NCI-H187 treated with DMSO at 0.1 percent for 48 hours (cell line): ENCODE measurements at regions not wholly inside any gene's neighbourhood (a gene's known extent, or its start where the extent isn't known, plus 50 kb on each side); places are given as distances from the start of the nearest gene placed in this dataset.
"Not testable (repeated sequence)": the region's sequence is repeated elsewhere in the genome, so short reads cannot be mapped to it uniquely, and the experiment has no call there.

Source experiments
- DNase-seq: peaks from one replicate; lab custom pipeline; 2025; lab: John Stamatoyannopoulos, UW

DNA sequence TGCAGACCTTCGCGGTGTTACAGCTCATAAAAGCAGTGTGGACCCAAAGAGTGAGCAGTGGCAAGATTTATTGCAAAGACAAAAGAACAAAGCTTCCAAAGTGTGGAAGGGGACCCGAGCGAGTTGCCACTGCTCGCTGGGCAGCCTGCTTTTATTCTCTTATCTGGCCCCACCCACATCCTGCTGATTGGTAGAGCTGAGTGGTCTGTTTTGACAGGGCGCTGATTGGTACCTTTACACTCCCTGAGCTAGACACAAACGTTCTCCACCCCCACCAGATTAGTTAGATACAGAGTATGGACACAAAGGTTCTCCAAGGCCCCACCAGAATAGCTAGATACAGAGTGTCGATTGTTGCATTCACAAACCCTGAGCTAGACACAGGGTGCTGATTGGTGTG lies 156.2 kb upstream of the GIMD1 start:
- not testable (repeated sequence) for DNase-seq

DNA sequence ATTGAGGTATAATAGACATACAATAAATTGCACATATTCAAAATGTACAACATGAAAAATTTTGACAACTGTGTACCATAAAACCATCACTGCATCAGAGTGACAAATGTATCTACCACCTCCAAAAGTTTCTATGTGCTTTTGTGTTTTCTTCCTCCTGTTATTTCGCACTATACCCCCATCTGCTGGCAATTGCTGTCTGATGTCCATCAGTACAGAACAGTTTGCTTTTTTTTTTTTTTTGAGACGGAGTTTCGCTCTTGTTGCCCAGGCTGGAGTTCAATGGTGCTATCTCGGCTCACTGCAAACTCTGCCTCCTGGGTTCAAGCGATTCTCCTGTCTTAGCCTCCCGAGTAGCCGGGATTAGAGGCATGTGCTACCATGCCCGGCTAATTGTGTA lies 154.3 kb upstream of the GIMD1 start:
- DNase-seq = no peak

DNA sequence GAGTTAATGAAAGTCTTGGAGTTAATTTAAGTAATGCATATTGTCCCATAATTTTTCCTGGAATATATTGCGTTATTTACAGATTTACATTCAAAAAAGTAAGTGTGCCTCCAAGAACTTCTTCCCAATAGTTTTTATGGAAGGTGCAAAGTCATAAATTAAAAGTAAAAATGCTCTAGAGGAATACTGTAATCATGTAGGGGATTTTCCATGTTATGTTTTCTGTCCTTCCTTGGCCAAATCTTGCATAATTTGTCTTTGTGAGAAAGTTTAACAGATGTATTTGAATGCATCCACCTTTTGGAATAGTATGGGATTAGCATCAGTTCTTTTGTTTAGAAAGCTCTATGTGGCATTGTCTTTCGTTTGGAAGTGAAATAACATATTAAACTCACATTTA lies 144.1 kb upstream of the GIMD1 start:
- no peak for DNase-seq

DNA sequence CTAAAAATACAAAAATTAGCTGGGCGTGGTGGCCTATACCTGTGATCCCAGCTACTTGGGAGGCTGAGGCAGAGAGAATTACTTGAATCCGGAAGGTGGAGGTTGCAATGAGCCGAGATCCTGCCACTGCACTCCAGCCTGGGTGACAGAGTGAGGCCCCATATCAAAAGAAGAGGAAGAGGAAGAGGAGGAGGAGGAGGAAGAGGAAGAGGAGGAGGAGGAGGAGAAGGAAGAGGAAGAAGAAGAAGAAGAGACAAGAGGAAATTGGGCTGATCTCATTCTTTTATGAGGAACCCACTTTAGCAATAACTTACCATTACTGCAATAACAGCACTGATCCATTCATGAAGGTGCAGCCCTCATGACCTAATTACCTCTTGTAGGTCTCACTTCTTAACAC lies 138.9 kb upstream of the GIMD1 start:
- DNase-seq = no peak

DNA sequence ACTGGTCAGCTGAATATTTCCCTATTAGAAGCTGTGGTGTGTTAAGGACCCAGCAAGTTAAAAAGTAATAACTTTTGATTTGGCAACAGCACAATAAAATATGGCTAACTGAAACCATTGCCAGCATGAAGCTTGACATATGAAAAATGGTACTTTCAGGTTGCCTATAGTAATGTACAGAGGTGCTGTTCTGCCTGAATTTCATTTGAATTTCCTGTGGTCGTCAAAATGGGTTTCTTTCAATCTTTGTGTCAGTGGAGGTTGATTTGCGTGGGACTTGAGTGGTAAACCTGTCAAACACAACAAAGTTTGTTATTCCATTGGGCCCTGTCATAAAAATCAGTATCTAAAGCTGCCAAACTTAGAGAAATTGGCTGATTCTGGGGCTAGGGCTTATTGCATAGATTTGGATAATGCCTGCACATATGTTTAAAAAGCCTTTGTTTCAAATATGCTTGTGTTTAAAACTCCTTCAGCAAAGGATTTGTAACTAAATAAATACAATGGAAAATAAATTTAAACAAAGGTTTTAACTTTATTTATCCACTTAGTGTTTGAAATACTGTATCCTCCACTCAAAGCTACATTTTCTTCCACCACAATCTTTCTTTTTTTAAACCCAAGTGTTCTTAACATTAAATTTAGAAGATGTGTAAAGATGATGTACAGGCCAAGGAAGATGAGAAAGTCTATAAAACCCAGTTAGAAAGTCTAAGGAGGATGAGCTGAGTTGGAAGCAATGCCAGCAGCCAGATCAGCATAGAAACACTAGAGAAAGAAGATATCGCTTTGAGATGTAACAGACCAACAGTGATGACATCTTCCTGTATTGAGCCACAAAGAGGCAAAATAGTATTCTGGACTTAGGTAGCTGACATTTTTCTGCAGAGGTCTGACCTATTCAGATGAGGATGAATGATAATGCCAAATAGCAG lies 134.8 kb upstream of the GIMD1 start:
- DNase-seq = no peak

DNA sequence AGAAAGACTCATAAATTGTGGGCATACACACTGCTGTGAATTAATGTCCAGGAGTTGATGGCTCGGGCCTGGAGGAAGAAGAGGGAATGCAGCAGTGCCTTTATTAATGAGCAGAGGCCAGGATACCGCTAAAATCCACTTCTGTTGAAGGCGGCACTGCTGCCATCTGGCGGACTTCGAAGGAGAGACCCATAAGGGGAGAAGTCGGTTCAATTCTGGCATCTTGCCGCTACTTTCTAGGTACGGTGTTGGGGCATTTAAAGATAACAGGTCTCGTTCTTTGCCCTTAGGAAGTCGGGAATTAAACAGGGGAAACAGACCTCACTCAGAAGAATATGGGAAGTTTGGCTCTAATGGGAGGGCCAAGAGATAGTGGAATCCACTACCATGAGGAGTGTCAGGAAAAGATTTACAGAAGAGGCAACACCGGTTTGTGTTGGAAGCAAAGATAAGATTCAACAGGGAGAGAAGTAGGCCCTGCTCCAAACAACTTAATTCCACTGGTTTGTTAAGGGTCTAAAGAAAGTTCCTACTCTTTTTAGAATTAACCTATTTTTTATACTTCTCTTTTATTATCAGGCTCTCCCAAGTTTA lies 133.6 kb upstream of the GIMD1 start:
- no peak for DNase-seq

DNA sequence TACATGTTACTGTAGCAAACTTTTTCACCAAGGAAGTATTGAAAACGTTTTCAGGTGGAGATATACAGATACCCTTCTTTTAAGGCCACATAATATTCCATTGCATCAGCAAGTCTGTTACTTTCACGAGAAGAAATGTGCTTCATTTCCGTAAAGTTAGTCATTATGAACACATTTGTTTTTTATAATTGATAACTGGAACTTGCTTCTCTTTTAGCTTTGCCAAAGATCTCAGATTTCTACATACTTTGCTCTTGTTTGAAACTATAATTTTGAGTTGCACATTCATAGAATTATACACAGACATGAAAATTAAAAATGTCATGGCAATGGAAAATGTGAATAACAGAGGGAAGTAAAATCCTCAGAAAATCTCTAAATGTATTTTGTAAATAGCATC lies 128.7 kb upstream of the GIMD1 start:
- DNase-seq = no peak

DNA sequence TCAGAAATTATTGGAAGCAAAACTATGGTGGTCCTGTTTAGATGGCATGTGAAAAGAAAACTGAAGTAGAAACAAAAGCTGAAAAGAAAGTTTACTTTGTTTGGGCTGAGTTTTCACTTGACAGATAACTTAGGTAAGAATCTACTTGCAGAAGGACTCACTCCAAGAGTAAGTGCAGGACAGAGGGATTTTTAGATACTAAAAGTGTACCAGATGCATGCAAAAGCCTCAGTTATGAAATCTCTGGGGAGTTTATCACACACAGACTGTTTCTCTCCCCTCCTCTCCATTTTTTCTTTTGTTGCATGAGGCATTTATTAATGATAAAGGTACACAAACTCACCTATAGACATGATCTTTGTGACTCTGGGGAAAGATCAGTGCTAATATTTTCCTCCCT lies 127.5 kb upstream of the GIMD1 start:
- DNase-seq = no peak

DNA sequence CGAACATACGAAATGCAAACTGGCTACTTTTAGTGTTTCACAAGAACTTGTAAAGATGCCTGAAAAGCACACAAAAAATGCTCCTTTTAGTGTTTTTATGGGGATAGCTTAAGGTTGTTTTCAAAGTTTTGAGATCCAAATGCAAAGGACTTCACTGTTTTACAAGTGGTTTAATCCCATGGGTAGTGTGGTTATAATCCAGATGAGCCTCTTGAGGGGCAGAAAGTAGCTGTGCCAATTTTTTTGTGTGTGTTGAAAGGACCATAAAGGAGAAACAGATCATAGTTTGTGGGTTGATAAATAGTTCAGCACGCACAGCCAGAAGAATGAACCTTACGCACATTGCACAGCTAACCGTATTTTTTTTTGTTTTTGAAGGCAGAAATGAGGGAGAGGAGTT lies 126.9 kb upstream of the GIMD1 start:
- no peak for DNase-seq

DNA sequence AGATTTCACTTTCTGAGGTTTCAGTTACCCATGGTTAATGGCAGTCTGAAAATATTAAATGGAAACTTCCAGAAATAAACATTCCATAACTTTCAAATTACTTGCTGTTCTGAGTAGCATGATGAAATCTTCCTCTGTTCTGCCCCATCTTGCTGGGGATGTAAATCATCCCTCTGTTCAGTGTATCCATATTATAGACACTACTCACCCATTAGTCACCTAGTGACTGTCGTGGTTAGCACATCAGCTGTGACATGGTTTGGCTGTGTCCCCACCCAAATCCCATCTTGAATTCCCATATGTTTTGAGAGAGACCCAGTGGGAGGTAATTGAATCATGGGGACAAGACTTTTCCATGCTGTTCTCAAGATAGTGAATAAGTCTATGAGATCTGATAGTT lies 125.5 kb upstream of the GIMD1 start:
- DNase-seq = no peak

DNA sequence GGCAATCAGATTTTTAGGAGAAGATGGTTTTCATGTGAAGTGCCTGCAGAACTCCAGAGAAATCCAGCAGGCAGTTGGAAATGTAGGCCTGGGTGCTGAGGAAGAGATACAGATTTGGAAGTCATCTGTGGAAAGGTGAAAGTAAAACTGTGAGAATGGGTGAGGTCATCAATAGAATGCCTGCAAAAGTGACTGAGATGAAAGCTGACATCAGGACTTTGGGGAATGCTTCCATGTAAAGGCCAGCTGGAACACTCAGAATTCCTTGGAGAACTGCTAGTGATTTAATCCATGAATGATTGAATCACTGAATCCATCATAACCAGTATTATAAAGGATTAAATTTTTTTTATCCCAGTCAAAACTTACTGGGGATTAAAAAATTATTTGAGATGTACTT lies 124.5 kb upstream of the GIMD1 start:
- DNase-seq = no peak

DNA sequence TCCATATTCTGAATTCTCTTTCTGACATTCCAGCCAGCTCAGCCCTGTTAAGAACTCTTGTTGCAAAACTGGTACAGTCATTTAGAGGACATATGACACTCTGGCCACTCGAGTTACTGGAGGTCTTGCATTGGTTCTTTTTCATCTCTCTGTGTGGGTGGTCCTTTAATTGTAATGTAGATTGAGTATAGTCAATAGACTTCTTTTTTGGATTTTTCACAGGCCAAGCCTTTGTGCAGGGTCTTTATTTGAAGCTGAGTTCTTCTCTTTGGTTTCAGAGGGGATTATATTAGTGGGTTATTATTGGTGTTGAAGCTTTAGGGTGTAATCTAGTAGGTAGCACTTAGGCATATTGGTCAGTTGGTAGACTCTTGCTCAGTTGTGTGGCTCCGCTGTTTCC lies 118.0 kb upstream of the GIMD1 start:
- no peak for DNase-seq

DNA sequence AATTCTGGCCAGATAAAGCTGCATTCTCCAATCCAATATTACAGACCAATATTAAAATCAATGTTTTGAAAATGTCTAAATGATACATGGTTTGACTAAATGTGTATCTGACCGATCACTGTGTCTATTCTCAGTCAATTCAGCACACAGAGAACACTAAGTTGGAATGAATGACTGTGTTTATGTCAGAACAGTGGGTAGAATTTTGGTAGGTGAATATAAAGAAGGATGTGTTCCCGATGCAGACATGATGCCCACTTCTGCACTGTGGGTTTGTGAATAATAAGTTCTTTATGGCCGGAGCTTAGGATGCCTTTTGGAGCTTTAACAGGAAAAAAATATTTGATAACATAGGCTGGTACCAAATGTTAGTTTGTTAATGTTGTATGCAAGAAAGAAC lies 113.2 kb upstream of the GIMD1 start:
- no peak for DNase-seq

DNA sequence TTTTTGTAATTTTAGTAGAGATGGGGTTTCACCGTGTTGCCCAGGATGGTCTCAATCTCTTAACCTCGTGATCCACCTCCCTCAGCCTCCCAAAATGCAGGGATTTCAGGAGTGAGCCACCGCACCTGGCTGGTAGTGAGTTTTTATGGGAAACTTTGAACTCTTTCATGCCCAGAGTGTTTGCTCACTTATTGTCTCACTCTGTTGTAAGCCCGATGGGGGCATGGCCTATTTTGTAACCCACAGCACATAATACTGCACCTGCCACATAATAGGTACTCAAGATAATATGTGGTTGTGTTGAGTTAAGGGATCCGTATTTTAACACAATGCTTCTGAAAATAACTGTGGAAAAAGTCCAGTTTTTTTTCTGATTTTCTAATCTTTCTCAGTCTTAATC lies 109.6 kb upstream of the GIMD1 start:
- DNase-seq = no peak

DNA sequence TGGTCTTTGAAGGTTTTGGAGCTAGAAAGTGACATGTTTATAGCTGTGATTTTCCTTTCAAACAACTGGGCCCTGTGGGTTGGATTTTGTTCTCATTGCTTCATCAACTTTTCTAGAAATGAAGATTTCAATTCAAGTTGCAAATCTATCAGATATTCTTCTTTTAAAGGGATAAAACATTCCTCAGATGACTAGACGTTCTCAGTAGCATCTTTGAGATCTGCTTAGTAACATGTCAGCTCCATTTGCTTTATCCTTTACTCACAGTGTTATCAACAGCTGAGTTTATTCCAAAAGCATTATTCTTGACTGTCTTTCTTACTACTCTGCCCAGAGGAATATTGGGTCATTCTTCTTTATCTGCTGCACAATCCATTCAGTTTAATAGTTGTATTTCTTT lies 108.2 kb upstream of the GIMD1 start:
- no peak for DNase-seq

DNA sequence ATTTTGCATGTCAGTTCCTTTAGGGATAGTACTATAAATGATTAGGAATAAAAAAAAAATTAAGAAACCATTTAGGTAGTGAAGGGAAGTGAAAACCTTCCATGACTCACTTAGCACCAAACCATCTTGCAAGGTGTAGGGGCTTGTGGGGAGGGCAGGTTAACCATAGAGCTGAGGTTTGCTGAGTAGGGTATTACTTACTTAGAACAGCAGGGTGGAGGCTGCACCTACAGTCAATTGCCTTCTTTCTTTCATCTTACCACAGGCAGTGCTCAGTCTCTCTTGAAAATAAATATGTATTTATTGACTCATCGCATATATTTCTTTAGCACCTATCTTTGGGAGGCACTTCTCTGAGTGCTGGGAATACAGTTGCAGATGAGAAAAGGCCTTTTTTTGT lies 104.9 kb upstream of the GIMD1 start:
- DNase-seq = no peak

DNA sequence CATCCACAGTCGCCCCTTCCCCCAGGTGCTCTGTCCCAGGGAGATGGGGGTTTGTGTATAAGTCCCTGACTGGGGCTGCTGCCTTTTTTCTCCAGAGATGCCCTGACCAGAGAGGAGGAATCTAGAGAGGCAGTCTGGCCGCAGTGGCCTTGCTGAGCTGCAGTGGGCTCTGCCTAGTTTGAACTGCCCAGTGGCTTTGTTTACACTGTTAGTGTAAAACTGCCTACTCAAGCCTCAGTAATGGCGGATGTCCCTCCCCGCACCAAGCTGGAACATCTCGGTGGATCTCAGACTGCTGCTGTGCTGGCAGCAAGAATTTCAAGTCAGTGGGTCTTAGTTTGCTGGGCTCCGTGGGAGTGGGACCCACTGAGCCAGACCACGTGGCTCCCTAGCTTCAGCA lies 102.6 kb upstream of the GIMD1 start:
- DNase-seq = no peak

DNA sequence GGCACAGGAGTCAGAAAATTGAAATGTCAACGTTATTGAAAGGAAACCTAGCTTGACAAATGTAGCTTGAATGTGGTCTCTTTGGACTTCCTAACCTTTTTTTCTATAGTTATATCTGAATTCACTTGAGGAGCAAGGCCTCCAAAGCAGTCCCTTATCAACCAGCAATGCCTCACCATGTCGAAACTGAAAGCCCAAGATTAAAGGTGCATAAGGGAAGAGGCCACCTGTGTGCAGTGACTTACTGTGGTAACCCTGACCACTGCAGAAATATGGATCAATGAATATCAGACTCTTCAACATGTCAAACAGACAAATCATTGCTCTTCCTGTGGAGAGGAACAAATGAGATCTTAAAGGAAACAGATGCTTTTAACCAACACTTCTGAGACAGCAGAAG lies 95.0 kb upstream of the GIMD1 start:
- DNase-seq = no peak

DNA sequence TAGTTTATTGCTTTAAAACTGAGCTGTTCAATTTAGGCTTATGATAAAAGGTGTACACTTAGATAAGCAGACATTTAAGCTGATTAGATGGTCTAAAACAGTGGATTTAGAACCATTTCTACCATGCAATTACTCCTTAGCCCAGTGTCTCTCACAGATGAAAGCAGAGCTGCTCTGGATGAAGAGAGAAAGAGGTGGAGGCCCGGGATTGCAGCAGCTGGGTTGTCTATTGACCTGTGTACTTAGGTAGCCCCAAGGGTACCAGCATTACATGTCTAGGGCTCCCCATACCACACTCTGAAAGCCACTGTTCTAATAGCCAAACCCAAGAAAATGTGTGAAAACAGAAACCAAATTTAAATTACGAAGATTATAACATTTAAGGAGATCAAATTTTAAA lies 86.0 kb upstream of the GIMD1 start:
- no peak for DNase-seq

DNA sequence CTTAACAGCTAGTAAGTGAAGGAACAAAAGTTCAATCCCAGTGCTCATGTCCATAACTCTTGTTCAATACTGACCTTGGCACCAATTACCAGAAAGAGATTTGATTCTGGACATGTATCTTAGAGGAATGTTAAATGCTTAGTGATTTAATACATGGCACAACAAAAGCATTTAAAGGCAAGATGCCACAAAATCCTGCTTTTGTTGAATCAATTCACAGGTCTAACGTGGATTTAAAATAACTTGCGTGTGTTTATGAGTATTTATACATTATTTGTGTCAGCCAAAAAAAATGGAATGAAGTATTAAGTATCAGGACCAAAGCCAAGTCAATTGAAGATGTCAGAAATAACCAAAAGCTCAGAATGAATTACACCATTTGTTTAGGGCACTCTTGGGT lies 85.4 kb upstream of the GIMD1 start:
- no peak for DNase-seq

DNA sequence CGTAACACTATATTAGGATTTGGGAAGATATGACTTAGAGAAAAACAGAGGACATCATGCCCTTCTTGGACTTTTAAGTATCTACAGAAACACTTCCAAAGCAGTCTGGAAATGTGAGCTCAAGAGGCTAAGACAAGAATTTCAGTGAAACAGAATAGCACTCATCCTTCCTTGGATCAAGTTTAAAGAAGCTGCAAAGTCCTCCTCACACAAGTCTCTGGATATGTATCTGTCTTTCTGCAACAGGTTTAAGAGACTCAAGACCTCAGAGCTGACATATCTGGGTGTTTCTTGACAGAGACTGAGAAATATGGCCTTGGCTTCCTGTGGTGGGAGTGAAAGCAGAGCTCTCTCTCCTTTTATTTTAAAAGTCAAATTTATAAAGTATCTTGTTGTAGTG lies 82.5 kb upstream of the GIMD1 start:
- no peak for DNase-seq

DNA sequence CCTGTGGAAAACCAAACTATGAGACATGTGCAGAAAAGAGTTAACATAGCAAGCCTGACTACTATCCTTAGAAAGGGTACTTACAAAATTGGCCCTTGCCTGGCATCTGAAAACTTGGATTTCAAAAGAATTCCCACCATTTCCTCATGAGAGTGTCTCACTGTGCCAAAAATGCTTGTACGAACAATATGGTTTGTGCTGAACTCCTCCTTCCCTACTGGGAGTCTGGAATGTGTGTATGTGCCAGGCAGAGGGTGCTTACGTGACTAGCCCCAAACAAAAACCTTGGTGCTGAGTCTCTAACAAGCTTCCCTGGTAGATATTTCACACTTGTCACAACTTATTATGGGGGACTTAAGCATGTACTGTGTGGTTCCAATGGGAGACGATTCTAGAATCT lies 81.7 kb upstream of the GIMD1 start:
- DNase-seq = no peak

DNA sequence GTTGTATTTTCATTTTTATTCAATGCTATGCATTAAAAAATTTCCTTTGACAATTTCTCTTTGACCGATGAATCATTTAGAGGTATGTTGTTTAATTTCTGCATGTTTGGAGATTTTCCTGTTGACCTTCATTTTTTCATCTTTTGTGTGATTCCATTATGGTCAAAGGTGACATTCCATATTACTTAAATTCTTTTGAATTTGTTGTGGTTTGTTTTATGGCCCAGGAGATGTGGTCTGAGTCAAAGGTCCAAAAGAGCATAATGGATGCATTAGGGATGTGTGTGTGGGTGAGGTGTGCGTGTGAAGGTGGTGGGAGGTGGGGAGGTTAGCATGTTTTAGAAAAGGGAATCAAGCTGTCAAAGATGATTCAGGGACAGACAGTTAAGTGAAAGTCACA lies 76.0 kb upstream of the GIMD1 start:
- no peak for DNase-seq

DNA sequence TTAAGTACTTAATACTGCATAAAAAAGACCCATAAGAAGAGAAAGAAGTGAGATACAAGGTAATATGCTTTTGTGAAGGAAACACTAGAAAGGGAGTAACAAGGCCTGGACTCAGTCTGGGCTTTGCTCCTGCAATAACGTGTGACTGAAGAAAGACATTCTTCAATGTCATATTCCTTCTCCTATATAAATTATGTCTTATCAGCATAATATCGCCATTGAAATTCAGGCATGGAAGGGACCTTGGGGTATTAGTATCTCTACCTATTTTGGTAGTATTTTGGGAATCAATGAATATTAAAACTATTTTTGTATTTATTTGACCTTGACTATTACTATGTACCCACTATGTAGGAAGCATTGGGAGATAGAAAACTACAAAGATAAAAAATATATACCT lies 62.2 kb upstream of the GIMD1 start:
- no peak for DNase-seq
